ENCODE measurements at regions not wholly inside any gene's neighbourhood (a gene's known extent, or its start where the extent isn't known, plus 50 kb on each side); places are given as distances from the start of the nearest gene placed in this dataset.

- TF ChIP-seq, protein P1, sequence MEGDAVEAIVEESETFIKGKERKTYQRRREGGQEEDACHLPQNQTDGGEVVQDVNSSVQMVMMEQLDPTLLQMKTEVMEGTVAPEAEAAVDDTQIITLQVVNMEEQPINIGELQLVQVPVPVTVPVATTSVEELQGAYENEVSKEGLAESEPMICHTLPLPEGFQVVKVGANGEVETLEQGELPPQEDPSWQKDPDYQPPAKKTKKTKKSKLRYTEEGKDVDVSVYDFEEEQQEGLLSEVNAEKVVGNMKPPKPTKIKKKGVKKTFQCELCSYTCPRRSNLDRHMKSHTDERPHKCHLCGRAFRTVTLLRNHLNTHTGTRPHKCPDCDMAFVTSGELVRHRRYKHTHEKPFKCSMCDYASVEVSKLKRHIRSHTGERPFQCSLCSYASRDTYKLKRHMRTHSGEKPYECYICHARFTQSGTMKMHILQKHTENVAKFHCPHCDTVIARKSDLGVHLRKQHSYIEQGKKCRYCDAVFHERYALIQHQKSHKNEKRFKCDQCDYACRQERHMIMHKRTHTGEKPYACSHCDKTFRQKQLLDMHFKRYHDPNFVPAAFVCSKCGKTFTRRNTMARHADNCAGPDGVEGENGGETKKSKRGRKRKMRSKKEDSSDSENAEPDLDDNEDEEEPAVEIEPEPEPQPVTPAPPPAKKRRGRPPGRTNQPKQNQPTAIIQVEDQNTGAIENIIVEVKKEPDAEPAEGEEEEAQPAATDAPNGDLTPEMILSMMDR (IDR thresholded peaks at IDR 0.05): no peak
- TF ChIP-seq POLR2A (IDR thresholded peaks at IDR 0.05): no peak
Measured at GRCh38 chr1:232111611-232112010, 485.0 kb downstream of the DISC1 start.
